ENCODE measurements at regions not wholly inside any gene's neighbourhood (a gene's known extent, or its start where the extent isn't known, plus 50 kb on each side); places are given as distances from the start of the nearest gene placed in this dataset.

DNA sequence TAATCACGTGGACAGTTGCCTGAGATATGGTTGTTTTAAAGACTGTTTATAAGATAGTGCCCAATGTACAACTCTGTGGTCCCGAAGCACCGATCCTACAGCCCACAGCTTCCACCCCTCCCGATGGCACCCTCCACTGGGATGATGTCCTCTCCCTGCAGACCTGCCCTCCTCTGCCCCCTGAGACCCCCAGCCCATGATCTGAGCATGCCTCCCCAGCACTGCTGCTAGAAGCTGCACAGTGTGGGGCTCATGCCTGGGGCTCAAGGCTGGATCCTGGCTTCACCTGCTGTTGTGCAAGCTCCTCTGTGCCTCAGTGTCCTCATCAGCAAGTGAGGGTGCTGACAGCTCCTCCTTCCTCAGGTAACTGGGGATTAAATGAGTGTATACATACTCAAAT lies 254.7 kb upstream of the MKI67 start:
- Mint-ChIP-seq H3K36me3 (no peaks in the 10 kb centered on the region), H3K4me3 (no peak overlapping the region), H3K4me1 (ENCODE audit: unreplicated experiment) (no peaks in the 10 kb centered on the region), H3K9me3 (no peaks in the 10 kb centered on the region), H3K27me3 (peaks cover 38% of the 10 kb centered on the region), H3K27ac (no peak overlapping the region)
- DNase-seq (ENCODE audit: extremely low spot score, unreplicated experiment) = no peak
- TF ChIP-seq, protein P1, sequence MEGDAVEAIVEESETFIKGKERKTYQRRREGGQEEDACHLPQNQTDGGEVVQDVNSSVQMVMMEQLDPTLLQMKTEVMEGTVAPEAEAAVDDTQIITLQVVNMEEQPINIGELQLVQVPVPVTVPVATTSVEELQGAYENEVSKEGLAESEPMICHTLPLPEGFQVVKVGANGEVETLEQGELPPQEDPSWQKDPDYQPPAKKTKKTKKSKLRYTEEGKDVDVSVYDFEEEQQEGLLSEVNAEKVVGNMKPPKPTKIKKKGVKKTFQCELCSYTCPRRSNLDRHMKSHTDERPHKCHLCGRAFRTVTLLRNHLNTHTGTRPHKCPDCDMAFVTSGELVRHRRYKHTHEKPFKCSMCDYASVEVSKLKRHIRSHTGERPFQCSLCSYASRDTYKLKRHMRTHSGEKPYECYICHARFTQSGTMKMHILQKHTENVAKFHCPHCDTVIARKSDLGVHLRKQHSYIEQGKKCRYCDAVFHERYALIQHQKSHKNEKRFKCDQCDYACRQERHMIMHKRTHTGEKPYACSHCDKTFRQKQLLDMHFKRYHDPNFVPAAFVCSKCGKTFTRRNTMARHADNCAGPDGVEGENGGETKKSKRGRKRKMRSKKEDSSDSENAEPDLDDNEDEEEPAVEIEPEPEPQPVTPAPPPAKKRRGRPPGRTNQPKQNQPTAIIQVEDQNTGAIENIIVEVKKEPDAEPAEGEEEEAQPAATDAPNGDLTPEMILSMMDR (conservative IDR thresholded peaks at IDR 0.05) = no peak

DNA sequence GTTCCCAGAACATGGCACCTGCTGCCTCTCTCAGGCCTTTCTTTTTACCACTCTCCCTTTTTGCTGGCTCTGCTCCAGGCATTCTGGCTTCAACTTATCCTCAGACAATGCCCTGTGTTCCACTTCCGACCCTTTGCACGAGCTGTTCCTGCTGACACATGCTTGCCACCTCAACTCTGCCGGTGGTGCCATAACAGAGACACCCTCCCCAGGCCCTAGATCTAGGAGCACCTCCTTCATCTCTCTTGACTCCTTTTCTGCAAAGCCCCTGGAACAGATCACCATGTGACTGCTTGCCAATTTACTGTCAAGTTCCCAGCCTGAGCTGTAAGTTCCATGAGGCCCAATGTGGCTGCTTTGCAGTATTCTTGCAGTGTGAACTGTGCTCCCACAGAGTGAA lies 256.0 kb upstream of the MKI67 start:
- Mint-ChIP-seq H3K4me1 (ENCODE audit: unreplicated experiment) (no peaks in the 10 kb centered on the region), H3K36me3 (no peaks in the 10 kb centered on the region), H3K27me3 (peaks cover 38% of the 10 kb centered on the region), H3K27ac (no peak overlapping the region), H3K9me3 (no peaks in the 10 kb centered on the region), H3K4me3 (no peak overlapping the region)
- TF ChIP-seq, protein P1 (conservative IDR thresholded peaks at IDR 0.05) = no peak
- DNase-seq (ENCODE audit: extremely low spot score, unreplicated experiment) = no peak

DNA sequence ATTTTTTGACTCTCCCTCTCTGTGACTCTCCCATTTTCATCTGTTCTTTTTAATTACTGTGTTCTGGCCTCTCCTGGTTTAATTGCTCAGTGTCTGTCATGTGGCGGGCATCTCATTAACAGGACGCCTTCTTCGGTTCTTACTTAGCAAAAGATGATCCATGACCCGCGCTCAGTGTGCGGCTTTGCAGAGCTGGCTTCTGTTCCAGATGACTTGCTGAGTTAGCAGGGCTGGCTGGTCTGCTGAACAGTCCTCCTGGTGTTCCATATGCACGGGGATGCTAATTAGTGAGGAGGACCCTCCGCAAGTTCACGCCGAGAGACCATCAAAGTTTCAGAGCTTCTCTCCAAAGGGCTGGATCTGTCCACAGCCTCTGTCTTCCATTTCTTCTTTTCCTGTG lies 258.6 kb upstream of the MKI67 start:
- Mint-ChIP-seq H3K9me3 (no peaks in the 10 kb centered on the region), H3K27ac (no peak overlapping the region), H3K4me3 (no peak overlapping the region), H3K4me1 (ENCODE audit: unreplicated experiment) (no peaks in the 10 kb centered on the region), H3K27me3 (peaks cover 34% of the 10 kb centered on the region), H3K36me3 (no peaks in the 10 kb centered on the region)
- TF ChIP-seq, protein P1 (conservative IDR thresholded peaks at IDR 0.05) = no peak
- DNase-seq (ENCODE audit: extremely low spot score, unreplicated experiment) = no peak

DNA sequence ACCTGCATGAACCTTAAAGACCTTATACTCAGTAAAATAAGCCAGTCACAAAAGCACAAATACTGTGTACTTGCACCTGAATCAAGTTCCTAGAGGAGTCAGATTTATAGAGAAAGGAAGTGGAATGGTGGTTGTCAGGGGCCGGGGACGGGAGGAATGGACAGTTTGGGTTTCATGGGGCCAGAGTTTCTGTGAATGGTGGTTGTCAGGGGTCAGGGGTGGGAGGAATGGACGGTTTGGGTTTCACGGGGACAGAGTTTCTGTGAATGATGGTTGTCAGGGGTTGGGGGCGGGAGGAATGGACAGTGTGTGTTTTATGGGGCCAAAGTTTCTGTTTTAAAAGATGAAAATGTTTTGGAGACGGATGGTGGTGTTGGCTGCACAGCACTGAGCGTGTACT lies 260.0 kb upstream of the MKI67 start:
- Mint-ChIP-seq H3K4me1 (ENCODE audit: unreplicated experiment) (no peaks in the 10 kb centered on the region), H3K27ac (no peak overlapping the region), H3K4me3 (no peak overlapping the region), H3K36me3 (no peaks in the 10 kb centered on the region), H3K9me3 (no peaks in the 10 kb centered on the region), H3K27me3 (peaks cover 32% of the 10 kb centered on the region)
- TF ChIP-seq, protein P1 (conservative IDR thresholded peaks at IDR 0.05) = no peak
- no peak for DNase-seq (ENCODE audit: extremely low spot score, unreplicated experiment)

DNA sequence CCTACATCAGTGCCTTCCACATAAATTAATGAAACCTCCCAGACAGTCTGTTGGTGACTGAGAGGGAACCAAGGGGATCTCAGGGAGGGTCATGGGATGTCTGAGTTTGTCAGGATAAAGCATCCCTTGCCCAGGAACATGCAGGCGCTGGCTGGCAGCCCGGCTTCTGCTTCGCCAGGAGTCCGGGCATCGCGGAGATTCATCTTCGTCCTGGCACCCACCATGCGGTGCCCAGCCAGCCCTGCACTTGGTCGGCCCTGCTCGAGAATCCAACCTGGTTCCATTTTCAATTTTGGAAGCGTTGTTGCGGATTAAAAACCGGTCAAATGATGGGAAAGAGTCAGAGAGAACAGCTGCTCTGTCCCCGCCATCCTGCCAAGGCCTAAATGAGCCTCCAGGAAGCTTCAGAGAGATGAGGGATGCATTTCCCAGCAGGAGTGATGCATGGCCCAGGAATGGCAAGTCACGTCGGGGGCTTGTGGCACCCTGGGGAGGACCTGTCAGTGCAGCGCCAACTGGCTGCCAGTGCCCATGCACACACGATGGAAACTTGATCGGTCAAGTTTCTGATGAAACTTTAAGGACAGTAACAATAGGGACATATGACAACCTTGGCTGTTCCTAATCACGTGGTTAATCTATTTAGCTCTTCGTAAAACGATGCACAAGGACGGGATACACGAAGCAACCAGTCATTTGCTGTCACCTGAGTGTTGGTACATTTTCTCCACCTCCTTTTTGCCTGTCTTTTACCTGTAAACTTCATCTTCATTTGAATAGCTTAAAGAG lies 260.8 kb upstream of the MKI67 start:
- H3K27me3 Mint-ChIP-seq = peaks cover 33% of the 10 kb centered on the region
- no peak overlapping the region for H3K27ac Mint-ChIP-seq
- H3K9me3 Mint-ChIP-seq = no peaks in the 10 kb centered on the region
- no peak overlapping the region for H3K4me3 Mint-ChIP-seq
- no peaks in the 10 kb centered on the region for H3K4me1 Mint-ChIP-seq (ENCODE audit: unreplicated experiment)
- no peaks in the 10 kb centered on the region for H3K36me3 Mint-ChIP-seq
- DNase-seq (ENCODE audit: extremely low spot score, unreplicated experiment) = no peak
- TF ChIP-seq, protein P1 (conservative IDR thresholded peaks at IDR 0.05) = no peak

All from type B pancreatic cell (in vitro differentiated cells).